RWPE1 (cell line): ENCODE measurements at regions not wholly inside any gene's neighbourhood (a gene's known extent, or its start where the extent isn't known, plus 50 kb on each side); places are given as distances from the start of the nearest gene placed in this dataset.

Experiments
- CTCF ChIA-PET: fragments of 350-600 bp; sonication (Branson Sonifier 250); formaldehyde crosslinking; extraction: SDS; loops from one replicate; lab custom pipeline; 2021; lab: Yijun Ruan, JAX
- POLR2A ChIA-PET: fragments of 400-600 bp; formaldehyde crosslinking; extraction: SDS; loops from one replicate; lab custom pipeline; 2020; ENCODE audit warnings: antibody characterized with exemption; ENCODE audit not compliant: low non-redundant PET; lab: Yijun Ruan, JAX
- DNase-seq: peaks from one replicate; pipeline ENCODE4 v3.0.0; 2012; ENCODE audit warnings: low spot score
- H3K27ac ChIP-seq: fragments of 450-650 bp; 2 replicates; pipeline ENCODE4 v1.5.1; 2017
- TF ChIP-seq, protein P1 (sequence below): fragments of 450-650 bp; conservative IDR thresholded peaks from 2 replicates; pipeline ENCODE4 v1.5.1; 2017; ENCODE audit warnings: low read depth, mild to moderate bottlenecking

DNA sequence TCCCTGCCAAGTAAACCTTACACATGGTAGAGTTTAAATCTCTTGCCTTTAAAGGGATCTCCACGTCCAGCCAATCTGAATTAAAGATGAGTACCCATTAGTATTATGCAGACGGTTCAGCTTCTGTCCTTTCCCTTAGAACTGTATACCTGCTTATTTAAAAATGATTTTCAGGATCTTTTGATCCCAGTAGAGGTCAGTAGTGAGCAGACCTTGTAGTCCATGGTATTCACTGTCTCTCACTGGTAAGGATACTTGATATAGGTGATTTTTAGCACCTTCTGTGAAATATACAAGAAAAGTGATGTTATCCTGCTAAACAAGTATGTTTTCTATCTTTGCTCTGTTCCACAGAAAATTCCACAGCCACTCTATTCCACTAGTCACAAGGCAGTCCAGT lies 1211.6 kb upstream of the ADGRL4 start:
- ChIA-PET CTCF (no interaction called here), POLR2A (no interaction called here)
- H3K27ac ChIP-seq = no peak overlapping the region
- DNase-seq = peak; percentile 8
- TF ChIP-seq, protein P1, sequence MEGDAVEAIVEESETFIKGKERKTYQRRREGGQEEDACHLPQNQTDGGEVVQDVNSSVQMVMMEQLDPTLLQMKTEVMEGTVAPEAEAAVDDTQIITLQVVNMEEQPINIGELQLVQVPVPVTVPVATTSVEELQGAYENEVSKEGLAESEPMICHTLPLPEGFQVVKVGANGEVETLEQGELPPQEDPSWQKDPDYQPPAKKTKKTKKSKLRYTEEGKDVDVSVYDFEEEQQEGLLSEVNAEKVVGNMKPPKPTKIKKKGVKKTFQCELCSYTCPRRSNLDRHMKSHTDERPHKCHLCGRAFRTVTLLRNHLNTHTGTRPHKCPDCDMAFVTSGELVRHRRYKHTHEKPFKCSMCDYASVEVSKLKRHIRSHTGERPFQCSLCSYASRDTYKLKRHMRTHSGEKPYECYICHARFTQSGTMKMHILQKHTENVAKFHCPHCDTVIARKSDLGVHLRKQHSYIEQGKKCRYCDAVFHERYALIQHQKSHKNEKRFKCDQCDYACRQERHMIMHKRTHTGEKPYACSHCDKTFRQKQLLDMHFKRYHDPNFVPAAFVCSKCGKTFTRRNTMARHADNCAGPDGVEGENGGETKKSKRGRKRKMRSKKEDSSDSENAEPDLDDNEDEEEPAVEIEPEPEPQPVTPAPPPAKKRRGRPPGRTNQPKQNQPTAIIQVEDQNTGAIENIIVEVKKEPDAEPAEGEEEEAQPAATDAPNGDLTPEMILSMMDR = no peak; the same call in 1 of the 2 replicates

DNA sequence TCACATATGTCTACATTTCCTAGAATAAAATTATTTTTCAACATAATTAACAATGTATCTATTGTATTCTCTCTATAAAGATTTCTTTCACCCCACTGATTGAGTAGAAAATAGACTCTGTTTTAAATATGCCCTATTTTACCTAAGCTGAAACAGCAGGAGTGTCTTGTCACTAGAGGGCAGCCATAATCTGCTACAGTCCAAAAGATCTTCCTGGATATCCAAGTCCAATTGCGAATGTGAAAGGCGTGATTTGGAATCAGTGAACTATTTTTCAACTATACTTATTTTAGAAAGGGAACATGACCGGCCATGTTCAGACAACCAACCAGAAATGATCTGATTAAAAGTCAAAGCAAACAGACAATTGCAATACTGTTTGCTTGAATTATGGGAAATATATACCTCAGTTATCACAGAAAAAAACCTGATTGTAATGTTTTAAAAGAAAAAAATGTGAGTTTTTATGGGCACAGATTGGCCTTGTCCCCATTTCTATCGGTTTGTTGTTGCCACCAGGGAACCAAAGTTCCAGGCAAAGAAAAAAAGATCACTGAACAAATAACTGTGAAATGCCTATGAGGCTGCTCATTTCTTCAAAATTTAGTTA lies 1211.0 kb upstream of the ADGRL4 start:
- TF ChIP-seq, protein P1 = peak; percentile 84
- ChIA-PET CTCF (interaction anchor here (0.7 to 1.0 kb wide), 5 partner anchors 12 to 1567 kb away, joined by 3 to 4 read pairs (median 3); no protein-coding TSS in a partner anchor), POLR2A (no interaction called here)
- H3K27ac ChIP-seq = no peak overlapping the region
- peak; percentile 27 for DNase-seq

DNA sequence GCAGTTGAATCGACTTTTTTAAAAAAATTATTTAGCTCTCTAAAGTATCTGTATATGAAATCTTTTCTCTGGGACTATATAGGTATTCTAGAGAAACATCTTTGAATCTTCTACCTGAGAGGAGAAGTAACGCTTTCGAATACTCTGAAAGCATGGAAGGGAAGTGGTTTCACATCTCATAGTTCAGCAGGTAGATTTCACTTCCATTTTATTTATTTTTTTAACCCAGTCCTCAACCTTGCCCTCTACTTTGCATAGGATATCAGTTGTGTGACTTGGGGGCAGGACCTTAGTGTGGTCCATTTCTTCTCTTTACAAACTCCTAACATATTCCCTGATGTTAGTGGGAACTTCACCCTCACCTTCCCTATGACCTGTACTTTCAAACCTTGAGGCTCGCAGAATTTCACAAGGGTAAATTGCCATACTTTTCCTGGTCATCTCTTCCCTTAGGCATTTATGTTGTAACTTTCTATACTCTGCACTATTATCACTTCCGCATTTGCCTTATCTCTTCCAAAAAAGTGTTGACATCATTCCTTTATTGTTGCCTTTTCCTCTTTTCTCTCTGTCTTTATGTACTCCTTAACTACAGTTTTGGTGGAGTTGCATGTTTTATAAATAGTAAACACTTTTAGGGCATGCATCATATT lies 1208.5 kb upstream of the ADGRL4 start:
- H3K27ac ChIP-seq = no peak overlapping the region
- ChIA-PET CTCF (no interaction called here), POLR2A (no interaction called here)
- no peak for DNase-seq
- TF ChIP-seq, protein P1 = no peak

DNA sequence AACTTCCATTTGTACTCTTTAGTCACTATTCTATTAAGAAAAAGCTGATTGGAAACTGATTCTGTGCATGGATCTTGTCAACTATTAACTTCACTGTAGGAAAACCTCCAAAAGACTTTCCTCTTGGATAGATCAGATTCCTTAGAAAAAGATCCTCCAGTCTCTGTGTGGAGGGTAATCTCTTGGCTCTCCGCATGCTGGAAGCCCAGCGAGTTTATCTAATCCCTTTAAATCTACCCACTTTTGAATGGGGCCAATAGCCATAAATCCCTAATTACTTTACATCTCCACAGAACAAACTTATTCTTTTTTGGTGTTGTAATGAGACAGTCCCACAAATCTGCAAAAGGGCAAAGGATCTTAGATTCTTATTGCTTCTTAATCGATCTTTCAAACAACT lies 1206.4 kb upstream of the ADGRL4 start:
- H3K27ac ChIP-seq = no peak overlapping the region
- TF ChIP-seq, protein P1 = no peak
- ChIA-PET CTCF (no interaction called here), POLR2A (no interaction called here)
- no peak for DNase-seq

DNA sequence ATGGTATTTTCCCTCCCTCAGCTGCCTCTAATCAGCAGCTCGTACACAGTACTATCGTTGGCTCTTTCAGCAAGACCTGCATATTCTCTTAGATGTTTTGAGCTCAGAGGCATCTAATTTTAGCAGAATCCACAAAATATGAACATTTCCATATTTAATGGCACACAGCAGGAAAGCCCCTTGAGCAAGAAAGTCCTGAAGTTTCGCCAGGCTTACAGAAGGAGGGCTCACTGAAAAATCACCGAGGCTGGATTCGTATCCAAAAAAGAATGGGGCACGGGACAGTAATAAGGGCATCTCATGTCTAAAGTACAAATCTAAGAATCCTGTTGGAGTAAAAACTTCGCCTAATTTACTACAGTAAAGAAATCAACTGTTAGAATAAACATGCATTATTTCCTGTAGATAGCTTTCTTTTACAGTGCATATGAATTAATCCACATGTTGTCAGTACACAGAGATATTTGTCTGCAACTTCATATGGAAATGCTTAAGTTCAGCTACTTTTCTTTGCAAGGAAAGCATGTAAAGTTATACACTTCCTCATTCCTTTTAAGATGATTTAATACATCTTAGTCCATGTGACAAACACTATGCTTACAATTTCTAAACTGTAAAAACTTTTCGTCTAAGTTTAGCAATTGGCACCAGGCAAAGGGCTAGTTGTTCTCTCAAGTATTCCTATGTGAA lies 1205.3 kb upstream of the ADGRL4 start:
- H3K27ac ChIP-seq = no peak overlapping the region
- no peak for DNase-seq
- POLR2A ChIA-PET = no interaction called here
- TF ChIP-seq, protein P1 = no peak
- CTCF ChIA-PET = interaction anchor here (0.6 kb wide), 1 partner anchor 597 kb away, joined by 3 read pairs; no protein-coding TSS in a partner anchor

DNA sequence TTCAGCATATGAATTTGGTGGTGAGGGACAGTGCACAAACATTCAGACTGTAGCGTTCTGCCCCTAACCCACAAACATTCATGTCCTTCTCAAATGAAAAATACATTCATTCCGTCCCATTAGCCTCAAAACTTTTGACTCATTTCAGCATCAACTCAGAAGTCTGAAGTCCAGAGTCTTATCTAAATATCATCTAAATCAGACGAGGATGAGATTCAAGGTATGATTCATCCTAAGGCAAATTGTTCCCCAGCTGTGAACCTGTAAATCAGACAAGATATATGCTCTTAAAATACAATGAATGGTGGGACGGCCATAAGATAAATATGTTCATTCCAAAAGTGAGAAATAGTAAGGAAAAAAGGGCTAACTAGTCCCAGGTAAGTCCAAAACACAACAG lies 1195.6 kb upstream of the ADGRL4 start:
- CTCF ChIA-PET = interaction anchor here (0.5 kb wide), 1 partner anchor 51 kb away, joined by 4 read pairs; no protein-coding TSS in a partner anchor
- no peak overlapping the region for H3K27ac ChIP-seq
- no peak for DNase-seq
- TF ChIP-seq, protein P1 = no peak
- POLR2A ChIA-PET = no interaction called here
